Stimulated activated CD4-positive, alpha-beta T cell treated with anti-CD3 and anti-CD28 coated beads, TNF-alpha, amount 100 ng/mL, for 1 hour (primary cell): ENCODE measurements at regions not wholly inside any gene's neighbourhood (a gene's known extent, or its start where the extent isn't known, plus 50 kb on each side); places are given as distances from the start of the nearest gene placed in this dataset.

Experiments used
- DNase-seq, 3 donors: peaks; one replicate each; pipeline ENCODE4 v3.0.0-alpha.2; 2020; ENCODE audit warnings: low read depth in 3 of 3, low spot score in 1 of 3

GRCh38 chr6:104579310-104579863 is 280.3 kb downstream of the HACE1 start:
- DNase-seq, result no peak

- DNase-seq, result no peak
Observed at GRCh38 chr6:104575536-104575935, 284.2 kb downstream of the HACE1 start.

GRCh38 chr6:104574135-104574750 is 285.5 kb downstream of the HACE1 start:
- no peak for DNase-seq

GRCh38 chr6:104573350-104573749 is 286.4 kb downstream of the HACE1 start:
- no peak for DNase-seq

- DNase-seq, result no peak
Observed at GRCh38 chr6:104572901-104573300, 286.8 kb downstream of the HACE1 start.

GRCh38 chr6:104566411-104566810 is 293.3 kb downstream of the HACE1 start:
- DNase-seq, result no peak

- DNase-seq, result no peak
Observed at GRCh38 chr6:104563306-104563705, 296.4 kb downstream of the HACE1 start.

- DNase-seq, result no peak
Observed at GRCh38 chr6:104559435-104560202, 300.1 kb downstream of the HACE1 start.

- no peak for DNase-seq
Observed at GRCh38 chr6:104558746-104559145, 301.0 kb downstream of the HACE1 start.

GRCh38 chr6:104548297-104548696 is 311.4 kb downstream of the HACE1 start:
- no peak for DNase-seq

- DNase-seq, result no peak
Observed at GRCh38 chr6:104541411-104541810, 318.3 kb downstream of the HACE1 start.

- DNase-seq, result no peak
Observed at GRCh38 chr6:104540743-104541142, 319.0 kb downstream of the HACE1 start.

- DNase-seq, result no peak
Observed at GRCh38 chr6:104539173-104539572, 320.5 kb downstream of the HACE1 start.

- DNase-seq, result no peak
Observed at GRCh38 chr6:104537872-104538271, 321.8 kb downstream of the HACE1 start.

GRCh38 chr6:104537180-104537579 is 322.5 kb downstream of the HACE1 start:
- no peak for DNase-seq

- no peak for DNase-seq
Observed at GRCh38 chr6:104532462-104532861, 327.3 kb downstream of the HACE1 start.

GRCh38 chr6:104531646-104532045 is 328.1 kb downstream of the HACE1 start:
- no peak for DNase-seq

GRCh38 chr6:104527761-104528415 is 331.8 kb downstream of the HACE1 start:
- no peak for DNase-seq

- no peak for DNase-seq
Observed at GRCh38 chr6:104527311-104527710, 332.4 kb downstream of the HACE1 start.

- DNase-seq, result no peak
Observed at GRCh38 chr6:104526376-104526775, 333.3 kb downstream of the HACE1 start.

- DNase-seq, result peak; percentile 6 to 47 (median 9)
Observed at GRCh38 chr6:104525677-104526322, 333.9 kb downstream of the HACE1 start.
